Dedifferentiated amniotic fluid mesenchymal stem cell (primary cell): ENCODE measurements at regions not wholly inside any gene's neighbourhood (a gene's known extent, or its start where the extent isn't known, plus 50 kb on each side); places are given as distances from the start of the nearest gene placed in this dataset.
"Not testable (repeated sequence)": the region's sequence is repeated elsewhere in the genome, so short reads cannot be mapped to it uniquely, and the experiment has no call there.

Experiments
- DNase-seq: peaks from one replicate; pipeline ENCODE4 v3.0.0-alpha.2; 2016; ENCODE audit errors: extremely low spot score

DNA sequence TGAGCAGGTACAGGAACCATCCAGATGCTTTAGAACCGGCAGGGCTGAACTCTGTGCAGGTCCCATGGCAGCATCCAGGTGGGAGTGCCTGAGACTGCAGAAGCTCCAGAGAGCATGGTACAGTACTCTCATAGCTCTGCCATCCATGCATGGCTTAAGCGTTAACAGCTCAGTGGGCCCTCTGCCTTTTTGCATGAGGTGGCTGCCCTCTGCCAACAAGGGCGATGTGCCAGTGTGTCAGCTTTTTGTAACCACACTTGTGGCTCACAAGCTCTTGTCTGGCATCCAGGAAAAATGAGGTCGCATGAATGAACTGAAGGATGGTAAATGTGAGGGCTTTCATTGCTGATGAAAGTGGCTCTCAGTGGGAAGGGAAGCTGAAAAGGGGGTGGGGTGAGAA, 950.1 kb downstream of the DIPK2A start:
- no peak for DNase-seq

DNA sequence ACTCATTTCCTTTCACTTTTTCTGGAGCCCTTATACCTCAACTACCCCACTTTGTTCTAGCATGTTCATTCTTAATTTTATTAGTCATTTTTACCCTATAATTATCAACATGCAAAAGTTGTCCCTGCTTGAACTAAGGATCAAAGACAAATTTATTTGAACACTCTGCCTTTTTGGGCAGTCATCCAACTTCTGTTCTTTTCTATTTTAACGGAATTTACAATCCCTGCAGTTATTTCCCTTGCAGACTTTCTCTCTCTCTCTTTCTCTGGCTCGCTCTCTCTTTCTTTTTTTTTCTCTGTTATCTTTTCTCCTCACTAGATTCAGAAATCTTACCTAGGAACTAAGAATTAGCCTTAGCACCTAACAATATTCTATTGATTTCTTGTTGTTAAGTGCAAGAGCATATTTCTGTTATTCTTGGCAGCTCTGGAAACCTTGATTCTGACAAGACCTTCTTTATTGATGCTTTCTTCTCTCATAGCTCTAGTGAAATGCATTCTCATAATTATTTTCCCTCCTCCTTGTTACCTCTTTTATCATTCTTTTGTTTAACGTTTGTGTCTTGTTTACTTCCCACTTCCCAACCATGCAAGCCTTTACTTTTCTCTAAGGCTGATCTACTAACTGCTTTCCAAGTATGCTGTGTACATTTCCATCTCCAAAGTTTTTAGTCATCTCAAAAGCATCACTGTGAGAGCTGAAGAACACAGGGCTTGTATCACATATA, 951.6 kb downstream of the DIPK2A start:
- no peak for DNase-seq

DNA sequence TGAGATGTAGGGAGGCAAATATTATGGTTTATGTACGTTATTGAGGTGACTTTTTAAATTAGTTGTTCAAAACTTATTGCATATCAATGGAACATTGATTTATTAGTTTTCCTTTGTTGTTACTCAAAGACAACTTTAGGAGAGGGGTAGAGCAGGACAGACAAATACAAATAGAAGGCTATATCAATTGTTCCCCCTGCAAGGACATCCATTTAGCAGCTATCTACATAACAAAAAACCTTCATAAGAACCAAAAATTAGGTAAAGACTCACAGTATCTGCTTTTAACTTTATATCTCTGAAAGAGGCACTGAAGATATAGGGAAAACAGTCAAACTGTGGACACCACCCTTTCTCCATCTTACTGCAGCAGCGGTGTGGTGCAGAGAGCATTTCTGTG, 958.8 kb downstream of the DIPK2A start:
- no peak for DNase-seq

DNA sequence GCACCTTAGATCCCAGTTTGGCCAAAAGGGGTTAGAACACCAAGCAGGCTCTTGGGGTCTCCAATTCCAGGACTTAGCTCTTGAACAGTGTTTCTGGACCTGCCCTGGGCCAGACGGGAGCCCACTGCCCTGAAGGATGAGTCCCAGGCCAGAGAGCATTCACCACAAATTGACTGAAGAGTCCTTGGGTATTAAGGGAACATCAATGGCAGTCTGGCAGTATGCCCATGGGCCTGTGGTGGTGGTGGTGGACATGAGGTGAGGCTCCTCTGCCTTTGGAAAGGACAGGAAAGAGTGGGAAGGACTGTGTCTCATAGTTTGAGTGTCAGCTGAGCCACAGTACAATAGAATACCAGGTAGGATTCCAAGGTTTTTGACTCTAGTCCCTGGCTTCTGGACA, 960.0 kb downstream of the DIPK2A start:
- no peak for DNase-seq

DNA sequence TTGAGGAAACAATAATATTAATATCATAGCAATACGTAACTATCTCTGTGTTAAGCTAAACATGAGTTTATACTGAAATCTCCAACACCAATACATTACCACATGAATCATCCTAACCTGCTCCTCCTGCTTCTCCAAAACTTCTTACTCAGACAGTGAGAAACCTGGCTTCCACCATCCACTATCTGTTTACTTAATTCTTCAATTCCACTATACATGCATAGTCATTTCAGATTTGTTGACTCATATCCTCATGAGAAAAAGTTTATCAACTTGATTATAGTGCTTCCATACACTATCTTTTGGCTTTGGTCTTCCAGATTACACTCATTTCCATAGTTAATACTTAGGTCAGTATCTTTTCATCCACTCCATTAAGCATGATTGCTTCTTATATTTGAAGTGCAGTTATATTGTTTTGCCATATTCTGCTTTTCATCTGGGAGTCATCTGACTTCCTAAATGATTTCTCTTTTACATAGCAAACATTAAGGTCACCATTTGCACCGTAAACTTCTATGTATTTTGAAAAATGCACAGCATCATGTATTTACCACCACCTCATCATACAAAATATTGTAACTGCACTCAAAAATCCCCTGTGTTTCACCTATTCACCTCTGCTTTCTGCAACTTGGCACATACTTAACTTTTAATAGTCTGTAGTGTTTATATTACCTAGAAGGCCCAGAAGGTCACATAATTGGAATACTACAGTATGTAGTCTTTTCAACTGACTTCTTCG, 970.6 kb downstream of the DIPK2A start:
- DNase-seq, result no peak

DNA sequence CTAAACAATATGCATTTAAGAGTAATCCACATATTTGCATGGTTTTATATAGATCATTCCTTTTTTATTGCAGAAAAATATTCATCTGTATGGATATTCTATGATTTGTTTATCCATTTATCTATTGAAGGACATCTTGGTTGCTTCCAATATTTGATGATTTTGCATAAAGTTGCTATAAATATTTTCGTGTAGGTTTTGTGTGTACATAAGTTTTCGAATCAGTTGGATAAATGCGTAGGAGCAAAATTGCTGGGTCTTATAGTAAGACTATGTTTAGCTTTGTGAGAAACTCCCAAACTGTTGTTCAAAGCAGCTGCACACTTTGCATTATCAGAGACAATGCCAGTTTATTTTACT, 971.2 kb downstream of the DIPK2A start:
- no peak for DNase-seq

DNA sequence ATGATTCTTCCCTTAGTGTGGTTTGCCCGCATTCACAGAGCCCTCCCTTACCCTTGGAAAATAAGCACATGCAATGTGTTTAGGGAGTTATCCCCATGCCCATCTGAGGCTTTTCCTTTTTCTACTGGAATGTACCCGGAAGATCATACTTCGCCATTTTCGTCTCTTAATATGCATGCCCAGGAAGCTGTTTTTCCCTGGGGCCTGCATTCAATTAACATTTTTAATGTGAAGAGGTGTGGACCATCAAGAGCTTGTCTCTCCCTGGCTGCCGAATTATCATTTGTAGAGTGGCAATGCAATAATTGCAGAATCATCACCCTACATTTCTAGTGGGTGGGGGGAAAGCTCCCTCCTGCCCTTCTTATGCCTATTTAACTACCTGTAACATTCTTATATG, 976.3 kb downstream of the DIPK2A start:
- no peak for DNase-seq

DNA sequence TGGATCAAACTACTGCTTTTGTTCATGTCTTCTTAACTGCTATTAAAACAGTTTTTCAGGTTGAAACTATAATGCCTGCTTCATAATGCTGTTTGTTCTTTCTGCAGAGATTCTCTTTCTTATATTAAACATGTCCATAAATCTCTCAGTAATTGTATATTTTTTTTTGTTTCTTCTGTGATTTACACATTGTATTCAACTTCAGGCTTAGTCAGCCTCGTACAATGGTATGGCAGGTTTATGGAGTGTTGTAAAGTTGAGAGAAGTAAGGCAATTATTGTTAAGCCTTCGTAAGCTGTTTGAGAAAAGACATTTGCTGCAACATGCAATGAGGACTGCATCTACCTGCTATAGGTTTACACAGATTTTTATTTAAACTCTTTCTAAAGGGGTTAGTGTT, 977.1 kb downstream of the DIPK2A start:
- DNase-seq, result no peak

DNA sequence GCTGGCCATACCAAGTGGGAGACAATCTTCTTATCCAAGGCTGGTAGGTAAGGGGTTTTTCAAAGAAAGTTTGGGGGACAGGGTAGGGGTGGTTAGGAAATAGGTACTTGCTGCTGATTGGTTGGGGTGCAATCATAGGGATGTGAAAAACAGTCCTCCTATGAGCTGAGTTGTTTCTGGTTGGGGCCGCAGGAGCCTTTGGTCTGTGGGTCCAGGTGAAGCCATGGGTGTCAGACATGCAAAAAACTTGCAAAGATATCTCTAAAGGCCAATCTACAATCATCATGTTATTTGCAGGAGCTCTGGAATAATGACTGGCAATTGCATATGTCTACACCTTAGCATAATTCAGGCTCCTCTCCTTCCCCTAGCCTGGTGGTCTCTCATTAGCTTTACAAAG, 982.3 kb downstream of the DIPK2A start:
- no peak for DNase-seq

DNA sequence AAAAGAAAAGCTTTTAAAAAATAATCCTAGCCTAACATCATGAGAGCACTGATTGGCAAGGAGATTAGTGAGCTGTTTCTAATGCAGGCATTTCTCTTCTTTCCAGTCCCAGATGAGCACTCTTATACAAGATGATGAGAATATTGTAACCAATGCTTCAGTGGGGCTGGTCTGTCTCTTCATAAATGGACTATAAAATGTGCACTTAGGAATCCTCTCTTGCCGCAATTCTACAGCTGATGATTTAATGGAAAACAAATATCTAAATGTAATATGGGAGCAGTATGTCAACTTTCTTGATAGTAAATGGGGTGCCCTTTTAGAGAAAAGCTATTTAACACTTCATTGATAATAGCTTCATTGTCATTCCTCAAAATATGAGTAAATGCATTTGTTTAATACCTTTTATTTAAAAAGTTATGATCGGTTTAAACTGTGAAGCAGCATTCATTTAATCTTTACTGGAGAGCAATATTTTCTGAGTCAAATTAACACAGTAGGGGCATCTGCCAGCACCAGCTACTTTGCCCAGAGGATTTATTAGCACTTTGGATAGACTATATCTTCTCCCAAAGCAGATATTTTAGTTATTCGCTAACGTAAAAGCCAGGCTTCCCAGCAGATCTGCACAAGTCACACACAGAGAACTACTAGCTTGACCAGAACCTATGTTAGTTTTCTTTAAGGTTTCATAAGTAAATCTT, 985.9 kb downstream of the DIPK2A start:
- no peak for DNase-seq

DNA sequence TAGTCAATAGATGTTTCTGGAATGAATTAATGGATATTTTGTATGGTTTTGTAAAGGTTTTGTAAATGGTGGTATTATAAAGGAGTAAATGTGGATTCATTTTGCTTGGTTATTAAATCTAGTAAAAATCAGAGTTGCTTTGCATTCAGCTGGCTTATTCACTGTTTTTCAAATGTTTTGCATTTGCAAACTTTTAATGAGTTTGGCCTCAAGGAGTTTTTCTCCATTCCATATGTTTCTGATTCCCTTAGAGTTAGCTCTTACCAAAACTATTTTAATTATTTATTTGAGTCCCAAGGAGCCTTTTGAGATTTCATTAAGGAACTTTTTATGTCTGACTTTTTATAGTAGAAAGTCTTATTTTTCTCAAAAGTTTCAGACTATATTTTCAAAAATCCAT, 992.2 kb downstream of the DIPK2A start:
- peak; percentile 62 for DNase-seq

DNA sequence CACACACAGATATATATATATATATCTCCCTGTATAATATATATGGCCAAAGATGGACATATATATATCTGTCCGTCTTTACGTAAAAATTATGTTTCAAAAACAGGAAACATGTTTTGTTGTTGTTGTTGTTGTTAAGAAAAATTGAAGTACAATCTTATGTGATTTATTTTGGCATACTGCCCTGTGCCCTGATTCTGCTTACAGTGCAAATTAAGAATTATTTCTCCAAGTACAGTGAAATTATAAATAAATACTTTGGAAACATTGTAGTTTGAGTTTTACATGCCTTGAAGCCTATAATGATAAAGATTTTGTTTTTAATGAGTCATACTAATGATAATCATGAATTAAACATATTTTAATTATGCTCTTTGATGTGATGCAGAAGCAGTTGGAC, 994.9 kb downstream of the DIPK2A start:
- no peak for DNase-seq

DNA sequence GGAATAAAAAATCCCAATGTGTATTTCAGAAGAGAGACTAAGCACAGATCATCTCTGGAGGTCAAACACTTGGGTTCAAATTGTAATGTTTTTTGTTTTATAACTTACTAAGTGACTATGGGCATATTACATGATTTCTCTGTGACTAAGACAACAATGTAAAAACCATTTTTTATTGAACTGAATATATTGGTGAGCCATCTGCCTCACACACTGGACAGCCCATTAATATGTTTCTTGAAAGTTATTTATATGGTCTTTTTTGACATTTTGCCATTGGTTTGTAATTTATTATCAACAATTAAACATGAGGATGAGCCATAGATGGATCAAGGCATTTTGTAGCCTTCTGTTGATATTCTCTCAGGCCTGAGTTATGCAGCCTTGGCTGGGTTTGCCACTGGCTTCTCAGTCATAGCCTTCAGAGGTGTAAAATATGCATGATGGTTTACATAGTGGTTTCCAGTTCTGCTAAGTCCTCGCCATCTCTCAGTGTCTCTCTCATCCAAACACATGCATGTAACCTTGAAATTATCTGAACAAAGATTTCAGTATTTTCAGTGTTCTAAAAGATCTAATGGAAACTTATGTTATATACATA, 997.2 kb downstream of the DIPK2A start:
- DNase-seq, result no peak

DNA sequence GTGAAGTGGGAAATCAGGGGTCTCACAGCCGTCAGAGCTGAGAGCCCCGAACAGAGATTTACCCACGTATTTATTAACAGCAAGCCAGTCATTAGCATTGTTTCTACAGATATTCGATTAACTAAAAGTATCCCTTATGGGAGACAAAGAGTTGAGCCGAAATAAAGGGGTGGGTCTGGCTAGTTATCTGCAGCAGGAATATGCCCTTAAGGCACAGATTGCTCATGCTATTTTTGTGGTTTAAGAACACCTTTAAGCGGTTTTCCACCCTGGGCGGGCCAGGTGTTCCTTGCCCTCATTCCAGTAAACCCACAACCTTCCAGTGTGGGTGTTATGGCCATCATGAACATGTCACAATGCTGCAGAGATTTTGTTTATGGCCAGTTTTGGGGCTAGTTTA, 1012.9 kb downstream of the DIPK2A start:
- DNase-seq, result not testable (repeated sequence)

DNA sequence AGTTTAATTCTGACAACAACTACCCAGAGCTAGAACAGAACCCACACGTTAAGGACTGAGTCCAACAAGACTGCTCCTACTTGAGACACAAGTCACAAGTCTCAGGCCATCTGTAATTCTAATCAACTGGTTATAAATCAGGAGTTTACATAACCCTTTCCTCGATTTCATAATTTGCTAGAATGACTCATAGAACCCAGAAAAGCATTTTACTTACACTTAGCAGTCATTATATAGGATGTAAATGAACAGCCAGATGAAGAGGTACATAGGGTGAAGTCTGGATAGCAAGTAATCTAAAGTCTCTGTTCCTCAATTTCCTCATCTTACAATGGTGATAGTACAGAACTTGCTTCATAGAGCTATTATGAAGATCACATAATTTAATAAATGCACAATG, 1018.2 kb downstream of the DIPK2A start:
- no peak for DNase-seq

DNA sequence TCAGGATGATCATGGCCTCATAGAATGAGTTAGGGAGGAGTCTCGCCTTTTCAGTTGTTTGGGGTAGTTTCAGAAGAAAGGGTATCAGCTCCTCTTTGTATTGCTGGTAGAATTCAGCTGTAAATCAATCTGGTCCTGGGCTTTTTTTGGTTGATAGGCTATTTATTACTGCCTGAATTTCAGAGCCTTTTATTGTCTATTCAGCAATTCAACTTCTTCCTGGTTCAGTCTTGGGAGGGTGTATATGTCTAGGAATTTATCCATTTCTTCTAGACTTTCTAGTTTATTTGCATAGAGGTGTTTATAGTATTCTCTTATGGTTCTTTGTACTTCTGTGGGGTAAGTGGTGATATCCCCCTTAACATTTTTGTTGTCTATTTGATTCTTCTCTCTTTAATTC, 1024.2 kb downstream of the DIPK2A start:
- no peak for DNase-seq

DNA sequence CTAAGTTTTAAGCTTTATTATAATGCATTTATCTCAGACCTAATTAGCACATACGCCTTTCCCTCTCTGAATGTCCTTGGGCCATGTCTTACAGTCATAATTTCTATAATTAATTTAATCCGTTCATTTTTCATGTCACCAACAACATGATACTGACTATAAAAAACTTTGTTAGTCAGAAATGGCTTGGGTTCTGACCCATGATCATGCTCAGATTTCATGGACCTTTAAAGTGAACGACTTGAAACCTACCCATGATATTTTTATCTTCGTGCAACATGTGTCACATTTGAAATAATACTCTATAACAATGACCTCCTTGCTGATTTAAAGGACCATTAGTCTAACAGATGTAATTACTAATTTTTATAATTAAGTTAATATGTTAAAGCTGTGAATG, 1033.8 kb downstream of the DIPK2A start:
- DNase-seq, result no peak

DNA sequence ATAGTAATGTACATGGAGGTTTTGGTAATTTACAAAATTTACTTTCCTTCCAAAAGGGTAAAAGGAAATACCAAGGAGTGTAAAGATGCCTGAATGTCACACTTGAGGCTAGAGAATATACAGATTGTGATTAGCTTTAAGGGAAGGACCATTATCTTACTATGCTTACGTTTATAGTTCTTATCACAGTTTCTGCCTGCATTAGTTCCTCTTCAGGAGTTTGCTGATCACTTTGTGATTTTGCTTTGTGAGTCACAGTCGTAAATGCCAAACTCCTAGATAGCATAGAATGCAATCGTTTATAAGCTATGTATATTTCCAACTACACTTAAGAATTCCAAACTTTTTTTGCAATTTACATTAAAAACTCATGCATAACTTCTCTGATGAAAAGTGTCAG, 1034.6 kb downstream of the DIPK2A start:
- no peak for DNase-seq

DNA sequence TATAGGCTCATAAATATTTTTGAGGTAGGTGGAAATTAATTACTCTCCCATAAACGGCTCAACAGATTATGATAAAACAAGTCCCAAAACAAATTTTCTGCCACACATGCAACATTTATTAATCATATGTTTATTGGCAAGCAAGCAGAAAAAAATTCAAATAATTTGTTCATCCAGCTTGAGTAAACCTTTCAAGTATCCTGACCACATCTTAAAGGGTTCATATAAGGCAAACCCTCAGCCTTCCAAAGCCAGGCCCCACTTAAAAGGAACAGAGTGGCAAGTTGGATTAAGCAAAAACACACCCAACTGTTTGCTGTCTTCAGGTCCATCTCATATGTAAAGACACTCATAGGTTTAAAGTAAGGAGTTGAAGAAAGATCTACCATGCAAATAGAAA, 1042.3 kb downstream of the DIPK2A start:
- no peak for DNase-seq

DNA sequence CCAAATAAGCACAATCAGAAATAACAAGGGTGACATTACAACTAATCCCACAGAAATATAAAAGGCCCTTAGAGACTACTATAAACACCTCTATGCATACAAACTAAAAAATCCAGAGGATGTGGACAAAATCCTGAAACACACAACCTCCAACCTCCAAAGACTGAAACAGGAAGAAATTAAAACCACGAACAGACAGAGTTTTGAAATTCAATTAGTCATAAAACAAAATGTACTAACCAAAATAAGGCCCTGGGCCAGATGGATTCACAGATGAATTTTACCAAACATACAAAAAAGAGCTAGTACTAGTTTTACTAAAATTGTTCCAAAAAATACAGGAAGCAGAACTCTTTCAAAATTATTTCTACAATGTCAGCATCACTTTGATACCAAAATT, 1043.6 kb downstream of the DIPK2A start:
- DNase-seq, result no peak

DNA sequence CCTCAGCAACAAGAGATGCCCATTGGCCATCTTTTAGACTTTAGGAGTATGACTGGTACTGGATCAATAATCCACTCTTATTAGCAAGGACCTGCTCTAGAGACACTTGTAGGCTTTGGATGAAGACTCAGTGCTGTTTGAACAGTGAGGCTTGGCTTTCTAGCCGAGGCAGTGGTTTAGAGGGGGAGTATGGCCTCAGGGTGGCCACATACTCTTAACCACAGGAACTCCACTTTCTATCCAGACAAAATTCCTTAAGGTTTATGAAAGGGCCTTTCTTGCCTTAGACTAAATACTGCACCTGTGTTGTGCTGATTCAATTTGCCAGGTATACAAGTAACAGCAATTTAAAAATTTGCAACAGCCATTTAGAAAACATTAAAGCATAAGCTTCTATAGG, 1046.3 kb downstream of the DIPK2A start:
- DNase-seq, result no peak

DNA sequence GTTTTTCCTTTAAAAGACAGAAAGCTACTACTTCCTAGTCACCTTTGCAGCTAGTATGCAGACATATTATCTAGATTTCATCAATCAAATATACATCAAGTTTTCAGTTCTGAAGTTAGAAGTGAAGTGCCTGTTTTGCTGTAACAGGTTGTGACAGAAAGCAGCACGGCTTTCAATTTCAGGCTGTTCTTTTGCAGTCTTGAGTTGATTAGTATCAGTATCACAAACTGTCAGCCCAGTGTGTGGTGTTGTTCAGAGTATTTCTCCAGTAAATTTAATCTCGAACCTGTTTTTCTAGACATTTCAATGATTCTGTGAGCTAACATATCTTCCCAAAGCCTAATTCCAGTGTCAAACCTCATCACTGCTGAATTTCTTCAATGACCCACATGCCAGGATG, 1050.8 kb downstream of the DIPK2A start:
- DNase-seq, result no peak

DNA sequence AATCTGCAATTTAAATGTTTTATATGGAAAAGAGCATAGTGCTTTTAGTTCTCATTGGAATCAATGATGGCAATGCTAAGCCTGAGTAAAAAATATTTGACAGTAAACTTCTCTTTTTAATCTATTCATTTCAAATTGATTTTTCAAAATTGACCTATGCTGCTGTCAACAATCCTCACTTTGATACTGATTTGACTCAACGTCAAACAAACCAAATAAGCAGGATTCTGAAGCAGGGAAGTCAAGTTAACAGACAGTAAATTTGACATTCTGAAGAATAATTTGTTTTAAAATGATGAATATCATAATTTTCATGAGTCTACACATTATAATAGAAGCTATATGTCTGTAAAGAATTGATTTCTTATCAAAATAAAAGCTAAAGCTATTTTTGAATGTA, 1053.1 kb downstream of the DIPK2A start:
- DNase-seq, result no peak
